HG02840 (cell line): ENCODE measurements at regions not wholly inside any gene's neighbourhood (a gene's known extent, or its start where the extent isn't known, plus 50 kb on each side); places are given as distances from the start of the nearest gene placed in this dataset.
A peak's percentile ranks its signal among the peaks of the same experiment; 100 is the strongest.

ENCODE experiments used
- ATAC-seq: cut with Tn5 transposase; IDR thresholded peaks from one replicate; pipeline ENCODE4 v1.9.1; 2021; ENCODE audit warnings: mild to moderate bottlenecking, moderate library complexity, moderate number of reproducible peaks; ENCODE audit not compliant: unreplicated experiment, low FRiP score

DNA sequence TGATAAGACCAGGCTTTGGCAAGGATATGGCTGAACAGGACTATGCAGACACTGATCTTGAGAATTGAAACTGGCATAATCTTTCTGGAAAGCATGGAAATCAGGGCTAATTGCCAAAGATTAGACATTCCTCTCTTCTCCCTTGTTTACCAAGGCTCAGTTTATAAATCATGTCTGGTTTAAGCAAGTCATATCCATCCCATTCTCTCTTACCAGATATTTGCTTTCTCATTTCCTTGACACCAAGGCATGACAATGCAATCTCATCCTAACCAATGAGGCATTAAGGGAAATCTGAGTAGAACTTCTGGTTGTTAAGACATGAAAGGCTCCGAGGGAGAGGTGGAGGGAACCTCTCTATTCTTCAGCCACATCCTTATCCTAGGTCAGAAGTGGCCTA is 110.3 kb upstream of the CEP85L start:
- no peak for ATAC-seq

DNA sequence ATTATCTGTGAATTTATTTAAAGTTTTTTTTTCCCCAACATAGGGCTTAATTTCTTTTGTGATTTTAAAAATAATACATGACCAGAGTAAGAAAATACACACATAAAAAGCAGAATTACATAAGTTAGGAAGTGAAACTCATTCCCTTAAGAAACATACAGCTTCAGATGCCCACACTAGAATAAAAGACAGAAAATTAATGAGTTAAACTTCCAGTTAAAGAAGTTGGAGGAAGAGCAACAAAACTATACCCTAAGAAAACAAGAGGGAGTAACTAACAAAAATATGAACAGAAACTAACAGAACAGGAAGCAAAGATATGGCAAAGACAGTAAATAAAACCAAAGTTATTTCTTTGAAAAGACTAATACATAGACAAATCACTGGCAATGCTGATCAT is 107.6 kb upstream of the CEP85L start:
- no peak for ATAC-seq

DNA sequence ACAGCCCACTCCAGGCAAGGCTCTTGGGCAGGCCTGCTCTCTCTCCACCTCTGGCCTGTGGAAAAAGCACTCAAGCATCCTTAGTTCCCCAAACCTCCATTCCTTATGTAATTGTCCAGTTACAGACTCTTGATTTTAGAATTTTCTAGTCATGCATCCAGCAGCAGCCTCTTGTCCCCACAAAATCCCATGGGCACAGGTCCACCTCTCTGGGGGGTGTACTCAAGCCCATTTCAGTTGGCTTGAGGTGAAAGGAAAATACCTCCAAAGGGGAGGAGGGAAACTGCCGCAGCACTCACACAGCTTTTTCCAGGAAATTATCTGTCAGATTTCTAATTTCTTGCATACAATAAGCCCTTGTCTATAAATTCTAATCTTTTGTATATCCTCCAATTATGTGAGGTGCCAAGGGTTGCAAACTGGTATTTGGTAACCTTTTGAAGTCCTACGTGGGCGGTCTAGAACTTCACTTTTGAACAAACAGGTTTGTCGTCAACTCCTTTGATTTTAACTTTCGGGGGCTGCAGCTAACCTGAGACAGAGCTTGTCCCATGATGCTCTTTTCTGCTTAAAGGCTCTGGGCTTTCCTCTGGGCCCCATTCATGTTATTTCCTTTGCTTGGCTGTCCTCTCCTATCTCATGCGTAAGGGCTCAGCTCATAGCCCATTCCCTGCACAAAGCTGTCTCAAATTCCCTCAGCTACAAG is 104.7 kb upstream of the CEP85L start:
- ATAC-seq: no peak

DNA sequence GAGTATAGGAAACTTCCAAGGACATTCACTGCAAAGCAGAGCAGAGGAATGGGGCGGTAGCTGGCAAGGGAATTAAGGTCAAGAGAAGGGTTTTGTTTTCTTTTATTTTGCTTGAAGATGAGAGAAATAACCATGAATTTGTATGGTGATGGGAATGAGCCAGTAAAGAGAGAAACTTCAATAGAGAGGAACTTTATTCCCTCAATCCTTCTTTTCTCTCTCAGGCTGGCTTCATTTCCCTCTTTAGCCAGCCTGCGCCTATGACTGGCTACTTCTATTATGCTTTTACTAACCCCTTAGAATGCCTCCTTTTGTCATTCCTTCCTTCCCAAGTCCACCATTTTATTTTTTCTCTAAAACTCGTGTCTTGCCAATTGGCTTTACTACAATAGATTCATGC is 101.4 kb upstream of the CEP85L start:
- no peak for ATAC-seq

DNA sequence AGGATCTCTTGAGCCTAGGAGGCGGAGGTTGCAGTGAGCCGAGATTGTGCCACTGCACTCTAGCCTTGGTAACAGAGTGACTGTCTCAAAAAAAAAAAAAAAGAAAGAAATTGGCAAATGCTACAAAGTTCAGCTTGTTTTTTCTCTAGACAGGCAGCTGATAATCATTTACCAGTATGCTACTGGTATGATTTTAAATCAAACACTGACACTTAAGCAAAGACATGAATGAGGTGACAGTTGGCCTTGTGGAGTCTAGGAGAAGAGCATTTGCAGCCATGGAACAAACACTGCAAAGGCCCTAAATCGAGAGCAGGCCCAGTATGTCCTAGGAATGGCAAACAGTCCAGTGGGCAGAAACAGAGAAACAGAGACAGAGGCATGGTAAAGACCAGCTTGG is 99.7 kb upstream of the CEP85L start:
- no peak for ATAC-seq

DNA sequence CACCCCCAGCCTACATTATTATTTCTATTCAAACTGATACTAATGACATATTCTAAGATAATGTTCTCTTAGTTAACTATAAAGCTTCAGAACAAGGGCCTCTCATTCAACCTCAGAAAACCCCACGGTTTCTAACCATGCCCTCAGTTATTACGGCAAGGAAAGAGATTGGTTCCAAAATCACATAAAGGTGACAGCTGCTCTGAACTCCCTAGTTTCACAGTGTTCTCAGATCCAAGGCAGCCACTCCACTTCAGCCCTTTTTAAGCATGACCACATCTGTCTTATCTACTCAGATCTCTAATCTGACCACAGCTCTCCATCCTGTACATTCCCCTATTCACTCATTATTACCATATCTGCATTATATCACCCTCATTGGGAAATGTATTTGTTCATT is 98.8 kb upstream of the CEP85L start:
- ATAC-seq: no peak

DNA sequence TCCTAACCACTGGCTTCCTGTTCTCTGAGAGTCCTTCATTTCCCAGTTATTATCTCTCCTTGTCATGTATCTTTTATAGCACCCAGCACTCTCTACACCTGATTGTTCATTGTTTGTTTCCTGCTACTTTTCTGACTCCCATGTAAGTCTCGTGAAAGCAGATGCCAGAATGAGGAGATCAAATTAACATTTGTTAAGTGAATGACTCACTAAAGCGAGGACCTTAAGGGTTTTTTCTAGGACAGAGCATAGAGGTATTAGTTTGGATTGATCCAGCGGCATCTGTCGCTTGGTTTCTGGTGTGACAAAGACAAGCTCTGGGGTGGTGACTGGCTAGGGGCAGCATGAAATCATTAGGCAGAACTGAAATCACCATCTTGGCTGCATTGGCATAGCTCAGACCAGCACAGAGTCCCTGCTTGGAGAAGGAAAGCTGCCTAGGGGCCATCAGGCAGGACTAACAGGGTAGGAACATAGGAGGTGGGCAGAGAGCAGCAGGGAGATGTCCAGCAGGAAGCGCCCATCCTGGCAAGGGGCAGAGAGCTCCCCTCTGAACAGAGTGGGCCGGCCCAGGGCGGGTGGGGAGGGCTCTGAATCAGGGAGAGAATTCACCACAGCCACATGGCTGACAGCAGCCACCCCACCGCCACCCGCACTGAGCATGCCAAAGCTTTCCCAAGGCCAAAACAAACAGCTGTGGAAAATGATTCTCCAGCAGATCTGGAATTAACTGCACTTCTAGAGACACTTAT is 97.1 kb upstream of the CEP85L start:
- ATAC-seq: no peak

DNA sequence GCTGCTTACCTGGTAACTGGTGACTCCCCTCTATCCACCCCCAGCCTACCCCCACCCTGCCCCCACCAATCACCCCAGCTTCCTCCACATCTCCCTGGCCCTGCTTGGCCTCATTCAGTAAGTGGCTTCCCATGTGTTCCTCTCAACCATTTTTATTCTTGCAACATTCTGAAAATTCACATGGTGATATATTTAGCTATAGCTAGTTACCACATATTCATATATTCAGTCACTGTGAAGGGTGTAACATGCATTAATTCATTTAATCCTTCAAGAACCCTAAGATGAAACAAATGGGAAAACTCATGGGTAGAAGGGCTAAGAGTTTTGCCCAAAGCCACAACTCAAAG is 95.4 kb upstream of the CEP85L start:
- ATAC-seq: no peak

DNA sequence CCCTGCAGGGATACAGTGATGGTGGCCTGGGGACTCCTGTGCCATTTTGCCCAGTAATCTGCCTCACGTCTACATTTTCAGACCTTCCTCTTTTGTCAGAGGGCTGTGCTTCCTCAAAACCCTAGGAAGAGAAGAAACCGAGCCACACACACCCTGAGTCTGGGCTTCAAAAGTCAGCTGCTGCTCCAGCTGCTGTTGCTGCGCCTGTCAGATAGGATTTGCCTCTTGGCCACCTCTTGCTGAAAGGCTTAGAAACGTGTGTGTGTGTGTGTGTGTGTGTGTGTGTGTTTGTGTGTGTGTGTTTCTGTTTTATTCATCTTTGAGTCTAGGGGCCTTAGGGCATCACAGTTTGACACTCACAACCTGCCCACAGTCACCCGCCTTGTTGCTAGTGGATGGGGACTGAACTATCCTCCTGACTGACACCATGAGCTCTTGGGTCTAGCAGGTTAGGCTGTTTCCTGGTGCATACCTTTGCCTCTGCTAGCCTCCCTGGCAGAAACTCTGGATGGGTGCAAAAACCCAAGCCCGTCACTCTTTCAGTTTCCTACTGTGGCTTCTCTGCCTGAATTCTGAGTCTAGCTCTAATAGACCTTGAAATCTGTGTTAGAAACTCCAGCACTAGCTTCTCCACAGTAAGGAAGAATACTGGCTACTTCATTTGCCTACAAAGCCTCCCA is 94.9 kb upstream of the CEP85L start:
- ATAC-seq: no peak

DNA sequence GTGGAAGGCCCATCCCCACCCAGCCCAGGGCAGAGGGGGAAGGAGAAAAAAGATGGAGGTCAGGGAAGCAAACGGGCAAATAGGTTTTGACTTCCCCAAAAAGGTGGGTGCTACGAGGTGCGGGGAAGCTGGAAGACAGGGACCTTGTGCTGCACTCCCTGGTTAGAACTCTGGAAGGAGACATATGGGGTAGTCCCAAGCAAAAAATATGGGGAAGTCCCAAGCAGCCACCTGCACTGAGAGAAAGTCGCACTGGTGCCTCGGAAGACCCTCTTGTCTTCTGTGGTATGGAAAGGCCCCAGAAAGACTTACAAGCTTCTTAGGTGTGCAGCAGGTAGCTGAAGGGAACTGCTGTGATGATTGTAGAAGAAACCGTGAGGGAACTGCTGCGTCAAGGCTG is 93.8 kb upstream of the CEP85L start:
- no peak for ATAC-seq

DNA sequence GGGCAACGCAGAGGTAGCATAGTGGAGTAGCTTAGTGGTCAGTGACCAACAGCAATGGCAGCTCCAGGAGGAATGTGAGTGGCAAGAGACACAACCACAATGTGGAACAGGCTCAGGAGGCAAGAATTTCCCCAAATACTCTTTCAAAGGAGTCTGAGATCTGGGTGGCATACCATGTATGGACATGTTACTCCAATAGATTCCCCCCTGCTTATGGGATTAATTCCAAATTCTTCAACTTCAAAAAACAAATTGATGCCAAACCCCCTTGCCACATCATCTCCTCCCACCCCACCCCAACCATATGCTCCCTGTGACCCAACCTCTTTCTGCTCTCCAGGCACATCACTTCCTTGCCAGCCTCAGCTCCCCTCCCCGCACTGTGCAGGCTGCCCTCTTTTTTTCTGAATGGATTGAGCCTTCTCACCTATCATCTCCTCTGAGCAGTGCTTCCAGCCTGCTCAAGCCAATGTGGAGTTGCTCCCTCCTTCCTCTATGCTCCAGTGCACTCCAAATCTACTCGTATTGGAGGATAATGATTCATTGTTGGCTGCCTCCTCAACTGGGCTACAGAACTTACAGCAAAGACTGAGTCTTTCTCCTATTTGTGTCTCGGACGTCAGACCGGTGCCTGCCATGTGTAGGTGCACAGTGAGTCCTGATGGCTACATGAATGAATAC is 93.0 kb upstream of the CEP85L start:
- ATAC-seq: no peak

DNA sequence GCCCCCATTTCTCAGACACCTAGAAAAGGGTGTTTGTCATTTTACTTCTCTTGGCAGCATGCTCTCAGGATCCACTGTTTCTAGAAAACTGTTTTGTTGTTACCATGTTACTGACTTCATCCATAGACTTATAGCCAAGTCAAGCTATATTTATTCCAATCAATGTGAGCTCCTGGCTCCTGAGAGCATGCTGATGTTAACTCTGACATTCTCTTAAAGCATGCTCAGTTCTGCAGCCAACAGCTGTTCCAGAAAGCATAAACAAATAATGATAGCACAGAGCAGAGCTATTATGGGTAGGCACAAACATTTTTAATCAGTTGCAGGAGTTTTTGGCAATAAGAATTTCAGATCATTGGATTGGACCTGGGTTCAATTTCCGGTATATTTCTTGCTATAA is 92.4 kb upstream of the CEP85L start:
- ATAC-seq: no peak

DNA sequence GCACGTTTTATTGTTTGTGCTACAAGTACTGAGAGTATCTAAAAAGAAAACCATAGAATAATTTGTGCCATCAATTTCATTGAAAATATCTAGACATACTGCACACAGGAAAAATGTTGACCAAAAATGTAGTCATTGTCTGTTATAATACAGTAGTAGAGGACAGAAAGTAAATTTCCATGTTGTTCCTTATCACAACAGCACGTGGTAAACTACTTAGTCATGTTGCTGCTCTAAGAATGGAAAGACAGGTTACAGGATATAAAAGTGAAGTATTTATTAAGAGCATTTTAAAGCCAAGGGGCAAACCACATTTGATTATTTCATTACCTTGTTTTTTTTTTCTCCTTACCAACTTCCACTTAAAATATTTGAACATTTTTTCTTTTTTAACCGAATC is 89.0 kb upstream of the CEP85L start:
- no peak for ATAC-seq

DNA sequence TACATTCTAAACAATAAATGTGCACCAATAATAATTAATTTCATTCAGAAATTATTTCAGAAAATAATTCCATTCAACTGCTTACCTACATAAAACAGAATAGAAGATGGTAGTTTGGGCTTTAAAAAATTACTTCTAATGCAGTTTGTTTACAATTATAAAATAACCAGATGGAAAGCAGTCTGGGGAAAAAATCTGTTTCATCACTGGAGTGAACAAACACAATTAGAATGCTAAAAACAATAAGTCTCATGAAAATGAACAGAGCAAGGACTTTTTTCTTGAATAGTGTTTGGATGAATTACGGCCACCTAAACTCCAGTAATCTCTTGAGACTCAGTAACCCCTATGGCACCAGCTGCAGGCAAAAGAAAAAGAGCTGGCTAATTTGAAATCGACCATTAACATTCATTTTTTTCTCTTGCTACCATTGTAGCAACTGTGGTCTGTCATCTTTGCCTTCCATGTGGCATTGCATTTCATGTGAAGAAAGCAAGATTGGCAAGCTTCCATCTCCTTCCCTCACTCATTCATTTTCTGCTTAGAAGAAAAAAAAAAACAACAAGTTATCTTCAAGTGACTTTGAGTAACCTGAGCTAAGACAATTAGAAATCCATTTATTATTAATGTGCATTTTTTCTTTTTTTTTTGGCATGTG is 88.4 kb upstream of the CEP85L start:
- ATAC-seq: no peak

DNA sequence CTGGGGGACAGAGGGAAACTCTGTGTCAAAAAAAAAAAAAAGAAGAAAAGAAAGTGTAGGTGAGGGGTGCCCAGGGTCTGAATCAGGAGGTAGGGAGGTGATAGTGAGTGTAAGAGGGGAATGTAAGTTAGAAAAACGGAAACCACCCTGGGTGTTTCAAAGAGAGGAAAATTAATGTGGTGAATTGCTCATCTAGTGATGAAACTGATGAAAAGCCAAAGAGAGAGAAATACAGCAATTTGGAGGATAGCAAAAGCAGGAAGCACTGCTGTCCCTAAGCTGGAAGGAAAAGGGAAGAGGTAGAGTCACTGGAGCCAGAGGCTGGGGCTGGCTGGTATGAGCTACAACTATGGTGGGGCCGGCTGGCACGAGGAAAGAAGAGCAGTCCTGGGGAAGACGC is 85.0 kb upstream of the CEP85L start:
- no peak for ATAC-seq

DNA sequence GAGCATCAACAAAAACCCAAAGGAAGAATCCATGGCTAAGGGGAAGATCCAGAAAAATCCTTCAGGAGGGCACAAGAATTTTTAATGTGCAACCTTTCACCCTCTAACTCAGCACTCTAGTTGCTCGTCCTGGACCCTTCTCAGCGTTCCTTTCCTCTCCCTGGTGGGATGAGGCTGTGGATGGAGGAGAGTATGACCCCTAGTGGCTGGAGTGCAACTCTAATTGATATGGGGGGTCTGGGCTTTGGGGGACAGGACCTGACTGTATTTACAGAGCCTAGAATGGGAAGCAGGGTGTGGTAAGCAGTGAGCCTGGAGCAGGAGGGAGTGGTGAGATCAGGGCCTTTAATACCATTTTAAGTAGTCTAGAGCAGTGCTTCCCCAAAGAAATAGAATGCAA is 83.9 kb upstream of the CEP85L start:
- no peak for ATAC-seq

DNA sequence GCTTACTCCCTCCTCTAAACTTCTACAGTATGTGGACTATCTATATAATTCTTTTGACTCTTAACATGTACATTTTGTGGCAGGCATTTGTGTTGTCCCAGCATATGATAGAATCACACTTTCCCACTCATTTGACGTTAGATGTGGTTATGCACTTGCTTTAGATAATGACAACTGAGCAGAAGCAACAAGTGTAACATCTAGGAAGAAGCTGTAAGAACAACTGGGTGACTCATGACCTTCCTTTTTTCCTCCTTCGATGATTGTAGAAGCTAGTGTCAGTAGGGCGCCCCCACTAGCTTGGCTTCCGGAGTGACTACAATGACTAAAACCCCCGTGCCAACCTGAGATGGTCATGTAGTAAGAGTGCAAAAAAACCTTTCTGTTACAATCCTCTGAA is 74.6 kb upstream of the CEP85L start:
- ATAC-seq: no peak

DNA sequence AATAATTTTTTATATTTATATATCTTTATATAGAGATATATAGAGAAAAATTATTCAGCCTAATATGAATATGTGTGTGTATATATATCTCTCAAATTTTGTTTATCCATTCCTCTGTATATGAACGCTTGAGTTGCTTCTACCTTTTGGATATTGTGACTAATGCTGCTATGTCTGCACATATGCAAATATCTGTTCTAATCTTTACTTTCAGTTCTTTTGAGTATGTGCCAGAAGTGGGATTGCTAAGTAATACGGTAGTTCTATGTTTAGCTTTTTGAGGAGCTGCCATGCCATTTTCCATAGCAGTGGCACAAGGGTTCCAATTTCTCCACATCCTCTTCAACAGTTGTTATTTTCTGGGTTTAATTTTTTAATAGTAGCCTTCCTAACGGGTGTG is 72.8 kb upstream of the CEP85L start:
- peak; percentile 71 for ATAC-seq

DNA sequence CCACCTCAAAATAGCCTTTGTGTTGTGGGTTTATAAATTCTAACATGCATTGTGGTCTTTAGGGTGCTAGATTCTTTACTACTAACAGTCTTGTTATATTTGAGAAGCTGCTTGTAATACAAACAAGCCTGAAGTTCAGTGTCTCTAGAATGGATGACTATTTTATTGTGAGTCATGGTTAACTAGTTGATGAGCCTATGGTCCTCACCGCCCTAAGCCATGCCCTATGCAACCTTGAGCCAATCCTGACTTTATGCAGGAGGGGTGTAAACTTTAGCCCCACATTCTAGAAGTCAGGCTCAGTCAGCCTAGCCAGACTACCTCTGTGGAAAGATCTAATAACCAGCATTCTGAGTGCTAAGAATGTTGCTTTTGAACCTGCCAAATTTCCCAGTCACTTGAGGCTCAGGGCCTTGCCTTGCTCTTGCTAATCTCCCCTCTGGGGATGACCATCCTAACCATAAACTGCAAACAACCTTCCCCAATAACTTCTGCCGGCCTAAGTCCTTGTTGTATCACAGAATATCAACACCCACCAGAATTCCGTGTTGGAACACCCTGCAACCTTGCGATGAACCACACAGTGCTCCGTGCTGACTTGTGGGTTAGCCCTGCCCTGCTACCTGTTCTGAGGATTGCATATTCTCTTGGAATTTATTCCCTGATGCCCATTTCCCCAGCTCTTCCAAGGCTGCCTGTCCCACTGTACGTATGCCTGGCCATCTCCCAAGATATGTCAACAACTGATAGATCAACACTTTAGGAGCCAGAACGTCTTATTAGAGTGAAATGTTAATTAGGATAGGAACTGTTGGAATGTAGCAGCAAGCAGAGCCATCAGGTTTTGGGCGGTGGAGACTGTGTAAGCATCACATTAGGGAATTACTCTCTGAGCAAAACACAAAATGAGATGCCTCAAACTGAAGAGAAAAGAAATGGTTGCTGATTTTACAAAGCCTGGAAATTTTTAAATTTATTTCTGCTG is 71.7 kb upstream of the CEP85L start:
- ATAC-seq: no peak

DNA sequence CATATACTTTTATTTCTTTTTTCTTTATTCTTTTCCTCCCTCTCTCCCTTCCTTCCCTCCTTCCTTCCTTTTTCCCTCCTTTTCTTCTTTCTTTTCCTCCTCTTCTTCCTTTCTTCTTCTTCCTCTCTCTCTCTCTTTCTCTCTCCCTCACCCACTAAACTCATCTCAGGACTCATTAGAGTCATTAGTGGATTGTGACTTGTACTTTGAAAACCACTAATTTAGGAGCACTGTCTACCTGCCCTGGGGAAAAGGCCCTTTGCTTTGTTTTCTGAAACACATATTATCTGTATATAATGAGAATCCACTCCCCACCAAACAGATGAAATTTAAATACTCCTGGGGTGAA is 68.7 kb upstream of the CEP85L start:
- ATAC-seq: no peak
